Astrocyte (in vitro differentiated cells and primary cell): ENCODE measurements at regions not wholly inside any gene's neighbourhood (a gene's known extent, or its start where the extent isn't known, plus 50 kb on each side); places are given as distances from the start of the nearest gene placed in this dataset.

Source experiments
- CTCF ChIP-seq: IDR thresholded peaks from 2 replicates; pipeline ENCODE4 v1.5.1; 2011; ENCODE audit warnings: low read depth, mild to moderate bottlenecking, inconsistent platforms, low read length, moderate library complexity; ENCODE audit not compliant: insufficient read depth
- EZH2 ChIP-seq: IDR thresholded peaks from 2 replicates; pipeline ENCODE4 v1.6.1; 2012; ENCODE audit warnings: mild to moderate bottlenecking, low read length, inconsistent platforms; ENCODE audit not compliant: insufficient read depth

DNA sequence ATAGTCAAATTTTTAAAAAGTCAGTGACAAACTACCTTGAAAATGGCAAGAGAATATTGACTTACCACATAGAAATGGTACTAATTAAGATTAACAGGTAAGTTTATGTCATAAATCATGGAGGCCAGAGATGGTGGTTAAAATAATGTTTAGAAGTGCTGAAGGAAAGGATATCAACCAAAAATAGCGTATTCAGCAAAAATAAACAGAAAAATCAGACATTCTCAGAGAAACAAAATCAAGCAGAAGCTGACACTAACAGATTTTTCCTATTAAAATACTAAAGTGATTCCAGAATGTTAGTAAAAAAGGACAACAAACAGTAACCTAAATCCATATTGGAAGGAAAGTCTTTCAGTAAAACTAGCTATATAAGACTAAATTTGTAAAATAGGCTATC is 959.9 kb upstream of the CDH10 start:
- TF ChIP-seq CTCF, result no peak
- no peak for TF ChIP-seq EZH2
